Sigmoid colon (tissue), 6 donors: ENCODE measurements at regions not wholly inside any gene's neighbourhood (a gene's known extent, or its start where the extent isn't known, plus 50 kb on each side); places are given as distances from the start of the nearest gene placed in this dataset.

ENCODE experiments used
- DNase-seq: peaks from one replicate; pipeline ENCODE4 v3.0.0-alpha.2; 2019
- H3K27ac ChIP-seq, 4 donors: fragments of 200-600 bp; sonication (generic); one replicate each; pipeline ENCODE4 v1.5.1; 2016 to 2019; ENCODE audit warnings: mild to moderate bottlenecking in 1 of 4
- H3K27me3 ChIP-seq, 3 donors: fragments of 200-600 bp; sonication (generic); one replicate each; pipeline ENCODE4 v1.5.1; 2019; ENCODE audit warnings: mild to moderate bottlenecking in 1 of 3
- H3K36me3 ChIP-seq, 4 donors: fragments of 200-600 bp; sonication (generic); one replicate each; pipeline ENCODE4 v1.5.1; 2016 to 2019
- H3K4me1 ChIP-seq, 4 donors: fragments of 200-600 bp; sonication (generic); one replicate each; pipeline ENCODE4 v1.5.1; 2017 to 2019
- H3K4me3 ChIP-seq, 4 donors: fragments of 200-600 bp; sonication (generic); one replicate each; pipeline ENCODE4 v1.5.1; 2017 to 2019; ENCODE audit warnings: mild to moderate bottlenecking in 2 of 4, moderate library complexity in 1 of 4
- H3K9me3 ChIP-seq, 4 donors: fragments of 200-600 bp in 3 of 4; sonication (generic) in 3 of 4; one replicate each; pipeline versions ENCODE4 v1.5.1 to v1.6.1; 2013 to 2019
- EP300 ChIP-seq, 4 donors: sonication (generic); formaldehyde crosslinking; IDR thresholded peaks; one replicate each; pipeline ENCODE4 v1.6.1; 2017; ENCODE audit warnings: antibody characterized with exemption in 4 of 4
- POLR2A ChIP-seq, 2 donors: fragments of 450-650 bp; IDR thresholded peaks; one replicate each; pipeline ENCODE4 v1.6.1; 2016; ENCODE audit warnings: antibody characterized with exemption in 2 of 2, mild to moderate bottlenecking in 2 of 2, moderate library complexity in 2 of 2
- POLR2AphosphoS5 ChIP-seq, 4 donors: sonication (generic); formaldehyde crosslinking; IDR thresholded peaks; one replicate each; pipeline ENCODE4 v1.6.1; 2017; ENCODE audit warnings: antibody characterized with exemption in 4 of 4
- WGBS, 2 donors: extraction: QIAGEN DNeasy Blood & Tissue Kit; methylation state at CpG; one replicate each; pipeline ENCODE4 v1.1.7; 2013; 5-methylcytosine and 5-hydroxymethylcytosine counted together
- intact Hi-C: fragments of 100-400 bp; cut with DNase I; formaldehyde crosslinking; loops from one replicate; pipeline ENCODE4 v1.15.1; 2023
- TF ChIP-seq, protein P1 (sequence below), 4 experiments: fragments of 450-650 bp in 3 of 4; fragments of 200-600 bp in 1 of 4; IDR thresholded peaks; one replicate each; pipeline ENCODE4 v1.5.1; 2016 to 2019; ENCODE audit warnings: antibody characterized with exemption in 4 of 4, mild to moderate bottlenecking in 3 of 4, moderate library complexity in 2 of 4
- donor health status: healthy with polysubstance abuse.
- donor health status: healthy.

DNA sequence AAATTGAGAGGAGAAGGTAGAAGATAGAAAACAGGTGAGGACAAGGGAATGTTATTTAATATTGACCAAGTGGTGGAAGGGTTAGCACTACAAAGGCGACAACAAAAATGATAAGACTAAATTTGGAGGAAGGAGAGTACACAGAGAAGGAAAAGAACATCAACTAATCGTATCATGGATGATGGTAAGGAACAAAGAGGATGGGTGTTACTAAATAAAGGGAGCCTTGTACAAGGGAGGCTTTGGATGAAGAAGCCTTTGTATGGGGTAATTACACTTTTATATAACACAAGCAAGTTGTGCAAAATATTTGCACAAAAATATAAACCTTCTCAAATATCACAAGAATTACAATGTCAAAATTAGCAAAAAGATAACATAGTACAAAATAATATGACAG lies 125.7 kb downstream of the ZNF608 start:
- intact Hi-C loops = no loop called here
- Histone ChIP-seq H3K4me1 (no peaks in the 10 kb centered on the region), H3K9me3 (no peaks in the 10 kb centered on the region), H3K36me3 (no peaks in the 10 kb centered on the region), H3K27ac (no peak overlapping the region), H3K4me3 (no peak overlapping the region), H3K27me3 (no peaks in the 10 kb centered on the region)
- TF ChIP-seq POLR2A (IDR thresholded peaks at IDR 0.05) (no peak), EP300 (IDR thresholded peaks at IDR 0.05) (no peak)
- no peak for DNase-seq
- WGBS, 2 donors = 88 to 92% methylated on average over 2 of the region's 2 CpGs

GRCh38 chr5:124619121-124619520 lies 127.3 kb downstream of the ZNF608 start:
- H3K4me3 ChIP-seq = no peak overlapping the region

DNA sequence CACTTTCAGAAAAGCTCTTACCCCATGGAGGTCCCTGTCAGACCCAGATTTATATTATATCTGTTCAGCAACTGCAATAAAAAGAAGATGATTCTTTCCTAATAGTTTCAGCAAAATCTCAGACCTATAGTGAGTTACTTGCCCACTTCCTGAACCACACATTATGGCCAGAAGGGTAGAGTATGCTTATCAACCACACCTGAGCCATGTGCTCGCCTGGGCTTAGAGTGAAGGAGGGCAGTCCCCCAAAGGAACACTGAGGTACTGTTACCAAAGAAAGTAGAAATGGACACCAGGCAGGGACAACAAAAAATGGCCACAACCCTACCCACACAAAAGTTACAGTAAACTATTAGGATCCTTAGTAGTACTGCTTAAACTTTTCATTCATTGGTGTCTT lies 128.7 kb downstream of the ZNF608 start:
- TF ChIP-seq POLR2A (IDR thresholded peaks at IDR 0.05) = no peak
- TF ChIP-seq EP300 (IDR thresholded peaks at IDR 0.05) = no peak
- TF ChIP-seq, protein P1, sequence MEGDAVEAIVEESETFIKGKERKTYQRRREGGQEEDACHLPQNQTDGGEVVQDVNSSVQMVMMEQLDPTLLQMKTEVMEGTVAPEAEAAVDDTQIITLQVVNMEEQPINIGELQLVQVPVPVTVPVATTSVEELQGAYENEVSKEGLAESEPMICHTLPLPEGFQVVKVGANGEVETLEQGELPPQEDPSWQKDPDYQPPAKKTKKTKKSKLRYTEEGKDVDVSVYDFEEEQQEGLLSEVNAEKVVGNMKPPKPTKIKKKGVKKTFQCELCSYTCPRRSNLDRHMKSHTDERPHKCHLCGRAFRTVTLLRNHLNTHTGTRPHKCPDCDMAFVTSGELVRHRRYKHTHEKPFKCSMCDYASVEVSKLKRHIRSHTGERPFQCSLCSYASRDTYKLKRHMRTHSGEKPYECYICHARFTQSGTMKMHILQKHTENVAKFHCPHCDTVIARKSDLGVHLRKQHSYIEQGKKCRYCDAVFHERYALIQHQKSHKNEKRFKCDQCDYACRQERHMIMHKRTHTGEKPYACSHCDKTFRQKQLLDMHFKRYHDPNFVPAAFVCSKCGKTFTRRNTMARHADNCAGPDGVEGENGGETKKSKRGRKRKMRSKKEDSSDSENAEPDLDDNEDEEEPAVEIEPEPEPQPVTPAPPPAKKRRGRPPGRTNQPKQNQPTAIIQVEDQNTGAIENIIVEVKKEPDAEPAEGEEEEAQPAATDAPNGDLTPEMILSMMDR (IDR thresholded peaks at IDR 0.05) = no peak
- no peak for TF ChIP-seq POLR2AphosphoS5 (IDR thresholded peaks at IDR 0.05)
- Histone ChIP-seq H3K27ac (no peak overlapping the region), H3K27me3 (no peaks in the 10 kb centered on the region), H3K4me1 (no peaks in the 10 kb centered on the region), H3K36me3 (no peaks in the 10 kb centered on the region), H3K9me3 (no peaks in the 10 kb centered on the region), H3K4me3 (no peak overlapping the region)
- DNase-seq = no peak
- 84 to 87% methylated on average over 1 of the region's 1 CpG for WGBS, 2 donors
- intact Hi-C loops = no loop called here

More at GRCh38 chr5:124619121-124619520, 127.3 kb downstream of the ZNF608 start:
- intact Hi-C loops = no loop called here
- H3K27me3 ChIP-seq = no peaks in the 10 kb centered on the region
- 89 to 92% methylated on average over 4 of the region's 4 CpGs for WGBS, 2 donors
- no peaks in the 10 kb centered on the region for H3K4me1 ChIP-seq
- H3K27ac ChIP-seq = no peak overlapping the region
- H3K36me3 ChIP-seq = no peaks in the 10 kb centered on the region
- H3K9me3 ChIP-seq = no peaks in the 10 kb centered on the region
- TF ChIP-seq POLR2A (IDR thresholded peaks at IDR 0.05) (no peak), POLR2AphosphoS5 (IDR thresholded peaks at IDR 0.05) (no peak), EP300 (IDR thresholded peaks at IDR 0.05) (no peak)
- TF ChIP-seq, protein P1 (IDR thresholded peaks at IDR 0.05) = no peak
- DNase-seq = no peak

GRCh38 chr5:124614836-124615385 lies 131.5 kb downstream of the ZNF608 start:
- Histone ChIP-seq H3K9me3 (no peaks in the 10 kb centered on the region), H3K27ac (no peak overlapping the region), H3K27me3 (no peaks in the 10 kb centered on the region), H3K4me1 (no peaks in the 10 kb centered on the region), H3K36me3 (no peaks in the 10 kb centered on the region), H3K4me3 (no peak overlapping the region)
- TF ChIP-seq POLR2A (IDR thresholded peaks at IDR 0.05) (no peak), EP300 (IDR thresholded peaks at IDR 0.05) (no peak), POLR2AphosphoS5 (IDR thresholded peaks at IDR 0.05) (no peak)
- TF ChIP-seq, protein P1 (IDR thresholded peaks at IDR 0.05) = no peak
- intact Hi-C loops = no loop called here
- no peak for DNase-seq
- 84 to 85% methylated on average over 2 of the region's 2 CpGs for WGBS, 2 donors

DNA sequence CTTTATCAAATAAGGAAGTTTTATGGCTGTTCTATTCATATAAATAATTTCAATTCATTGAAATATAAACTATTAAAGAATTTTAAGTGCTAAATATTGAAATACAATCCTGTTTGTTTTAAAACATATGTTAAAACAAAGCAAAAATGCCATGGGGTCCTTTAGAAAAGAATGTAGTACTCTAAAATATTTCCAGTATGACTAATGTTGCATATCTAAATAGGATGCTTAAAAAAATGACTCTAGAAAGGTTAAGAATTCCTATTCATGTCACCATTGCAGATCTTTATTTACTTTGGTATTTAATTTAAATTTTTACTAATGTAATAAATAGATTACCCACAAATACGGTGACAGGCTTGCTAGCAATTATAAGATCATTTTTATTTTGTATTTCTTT lies 132.3 kb downstream of the ZNF608 start:
- no peak for TF ChIP-seq POLR2AphosphoS5 (IDR thresholded peaks at IDR 0.05)
- TF ChIP-seq, protein P1 (IDR thresholded peaks at IDR 0.05) = no peak
- no peak for TF ChIP-seq POLR2A (IDR thresholded peaks at IDR 0.05)
- TF ChIP-seq EP300 (IDR thresholded peaks at IDR 0.05) = no peak
- WGBS, 2 donors = 46 to 95% methylated on average over 1 of the region's 1 CpG
- Histone ChIP-seq H3K27ac (no peak overlapping the region), H3K27me3 (no peaks in the 10 kb centered on the region), H3K4me1 (no peaks in the 10 kb centered on the region), H3K9me3 (no peaks in the 10 kb centered on the region), H3K4me3 (no peak overlapping the region), H3K36me3 (no peaks in the 10 kb centered on the region)
- intact Hi-C loops = no loop called here
- no peak for DNase-seq
